GM19397 (cell line): ENCODE measurements at regions not wholly inside any gene's neighbourhood (a gene's known extent, or its start where the extent isn't known, plus 50 kb on each side); places are given as distances from the start of the nearest gene placed in this dataset.

Experiments
- ATAC-seq: cut with Tn5 transposase; IDR thresholded peaks from one replicate; pipeline ENCODE4 v1.9.1; 2021; ENCODE audit warnings: mild to moderate bottlenecking, moderate library complexity; ENCODE audit not compliant: unreplicated experiment

- no peak for ATAC-seq
Observed at GRCh38 chr2:106977717-106978116, 91.8 kb upstream of the ST6GAL2 start.

GRCh38 chr2:106978647-106979046 is 92.7 kb upstream of the ST6GAL2 start:
- no peak for ATAC-seq

- ATAC-seq, result no peak
Observed at GRCh38 chr2:106981491-106981890, 95.5 kb upstream of the ST6GAL2 start.

GRCh38 chr2:106982350-106982749 is 96.4 kb upstream of the ST6GAL2 start:
- no peak for ATAC-seq

- ATAC-seq, result no peak
Observed at GRCh38 chr2:106983305-106983704, 97.3 kb upstream of the ST6GAL2 start.

GRCh38 chr2:106988361-106988760 is 102.4 kb upstream of the ST6GAL2 start:
- ATAC-seq, result no peak

GRCh38 chr2:106990297-106990696 is 104.3 kb upstream of the ST6GAL2 start:
- ATAC-seq, result no peak

GRCh38 chr2:106991866-106992265 is 105.9 kb upstream of the ST6GAL2 start:
- ATAC-seq, result no peak

GRCh38 chr2:106995556-106995955 is 109.6 kb upstream of the ST6GAL2 start:
- no peak for ATAC-seq

- ATAC-seq, result no peak
Observed at GRCh38 chr2:106996171-106996769, 110.3 kb upstream of the ST6GAL2 start.

GRCh38 chr2:106997204-106997603 is 111.2 kb upstream of the ST6GAL2 start:
- ATAC-seq, result no peak

GRCh38 chr2:107001062-107001461 is 115.1 kb upstream of the ST6GAL2 start:
- ATAC-seq, result no peak

GRCh38 chr2:107001551-107001950 is 115.6 kb upstream of the ST6GAL2 start:
- no peak for ATAC-seq

GRCh38 chr2:107001964-107002696 is 116.2 kb upstream of the ST6GAL2 start:
- ATAC-seq, result no peak

- no peak for ATAC-seq
Observed at GRCh38 chr2:107002735-107003134, 116.8 kb upstream of the ST6GAL2 start.

- no peak for ATAC-seq
Observed at GRCh38 chr2:107005853-107006252, 119.9 kb upstream of the ST6GAL2 start.

GRCh38 chr2:107006836-107007235 is 120.9 kb upstream of the ST6GAL2 start:
- no peak for ATAC-seq

- ATAC-seq, result no peak
Observed at GRCh38 chr2:107007927-107008326, 122.0 kb upstream of the ST6GAL2 start.

- ATAC-seq, result no peak
Observed at GRCh38 chr2:107008843-107009242, 122.9 kb upstream of the ST6GAL2 start.

GRCh38 chr2:107009275-107009674 is 123.3 kb upstream of the ST6GAL2 start:
- ATAC-seq, result no peak

- no peak for ATAC-seq
Observed at GRCh38 chr2:107012714-107013306, 126.8 kb upstream of the ST6GAL2 start.

- ATAC-seq, result no peak
Observed at GRCh38 chr2:107013884-107014283, 127.9 kb upstream of the ST6GAL2 start.
